HG03280 (cell line): ENCODE measurements at regions not wholly inside any gene's neighbourhood (a gene's known extent, or its start where the extent isn't known, plus 50 kb on each side); places are given as distances from the start of the nearest gene placed in this dataset.

Experiments
- ATAC-seq: cut with Tn5 transposase; IDR thresholded peaks from one replicate; pipeline ENCODE4 v1.9.1; 2021; ENCODE audit warnings: mild to moderate bottlenecking, moderate library complexity; ENCODE audit not compliant: unreplicated experiment

GRCh38 chr4:56243107-56243506 is 144.2 kb downstream of the AASDH start:
- no peak for ATAC-seq

DNA sequence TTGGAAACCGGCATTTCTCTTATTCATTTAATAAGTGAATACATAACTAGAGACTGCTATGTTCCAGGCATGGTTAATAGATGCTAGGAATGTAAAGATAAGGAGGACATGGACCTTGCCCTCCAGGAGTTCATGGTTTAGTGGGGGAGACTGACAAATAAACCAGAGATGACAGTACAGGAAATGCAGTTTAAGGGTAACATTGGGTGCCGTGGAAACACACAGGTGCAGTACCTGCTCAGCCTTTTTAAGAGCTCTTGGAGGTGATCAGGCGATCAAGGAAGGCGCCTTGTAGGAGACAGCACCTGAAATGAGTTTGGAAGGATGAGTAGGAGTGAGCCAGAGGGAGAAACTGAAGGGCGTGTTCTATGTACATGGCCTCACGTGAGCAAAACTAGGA is 145.8 kb downstream of the AASDH start:
- ATAC-seq: no peak

DNA sequence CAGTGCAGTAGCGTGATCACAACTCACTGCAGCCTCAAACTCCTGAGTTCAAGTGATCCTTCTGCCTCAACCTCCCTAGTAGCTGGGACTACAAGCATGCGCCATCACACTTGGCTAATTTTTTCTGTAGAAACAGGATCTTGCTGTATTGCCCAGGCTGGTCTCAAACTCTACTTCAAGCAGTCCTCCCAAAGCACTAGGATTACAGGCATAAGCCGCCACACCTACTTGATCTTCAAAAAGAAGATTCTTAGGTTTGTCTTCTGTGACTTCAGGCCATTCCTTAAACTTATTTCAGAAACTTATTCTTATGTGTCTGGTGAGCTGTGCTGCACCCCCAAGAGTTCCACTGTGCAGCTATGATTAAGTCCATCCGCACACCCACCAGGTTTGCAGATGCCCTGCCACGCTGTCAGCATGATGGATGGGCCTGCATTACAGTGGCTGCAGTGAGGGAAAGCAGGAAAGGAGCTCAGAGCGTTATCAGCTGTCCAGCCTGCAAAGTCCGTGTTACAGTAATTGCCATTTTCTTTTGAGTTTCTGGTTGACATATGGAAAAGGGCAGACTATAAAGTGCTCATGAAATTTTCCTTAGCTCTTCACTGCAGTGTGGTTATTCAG is 146.6 kb downstream of the AASDH start:
- no peak for ATAC-seq

DNA sequence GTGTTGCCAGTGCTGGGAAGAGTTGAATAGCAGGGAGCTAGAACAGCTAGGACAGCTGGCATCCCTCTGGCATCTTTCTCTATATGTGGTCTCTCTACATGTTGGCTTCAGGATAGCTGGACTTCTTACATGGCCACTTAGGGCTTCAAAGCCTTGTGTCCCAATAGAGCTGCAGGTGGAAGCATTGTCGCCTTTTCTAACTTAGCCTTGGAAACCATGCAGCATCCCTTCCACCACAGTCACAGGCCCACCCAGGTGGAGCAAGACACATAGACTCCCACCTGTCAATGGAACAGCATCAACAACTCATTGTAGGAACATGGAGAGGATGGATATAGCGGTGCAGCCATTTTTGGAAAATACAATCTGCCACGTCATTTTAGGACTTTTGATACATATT is 149.0 kb downstream of the AASDH start:
- no peak for ATAC-seq

DNA sequence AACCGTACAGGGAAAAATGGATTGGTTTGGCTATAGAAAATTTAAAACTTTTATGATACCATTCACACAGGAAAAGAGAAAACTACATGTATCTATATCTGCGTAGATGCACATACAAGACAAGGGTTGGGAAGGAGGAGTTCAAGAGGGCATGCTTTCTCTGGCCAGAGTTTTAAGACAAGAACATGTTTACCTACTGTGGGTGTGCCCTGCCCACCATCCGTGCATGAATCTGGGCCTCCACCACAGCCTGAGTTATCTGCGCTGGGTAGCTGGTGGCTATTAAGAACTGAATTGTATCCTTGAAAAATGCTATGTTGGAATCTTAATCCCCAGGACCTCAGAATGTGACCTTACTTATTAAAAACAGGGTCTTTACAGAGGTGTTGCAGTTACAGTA is 151.6 kb downstream of the AASDH start:
- ATAC-seq: no peak

DNA sequence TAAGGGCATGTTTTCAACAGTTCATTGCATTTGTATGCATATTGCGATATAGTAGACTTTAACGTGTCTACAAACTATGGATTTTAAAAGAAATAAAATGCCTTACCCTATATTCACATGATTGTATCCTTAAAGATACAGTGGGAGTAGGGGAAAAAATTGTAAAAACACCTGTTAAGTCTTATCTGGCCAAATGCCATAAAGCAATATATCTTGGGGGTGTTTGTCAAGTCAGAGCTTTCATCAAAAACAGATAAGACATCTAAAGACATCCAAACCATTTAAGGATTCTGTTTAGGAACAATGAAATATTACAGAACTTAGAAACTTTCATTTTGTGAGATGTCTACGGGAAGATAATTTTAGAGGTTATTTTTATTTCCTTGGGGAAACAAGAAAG is 152.3 kb downstream of the AASDH start:
- no peak for ATAC-seq

- no peak for ATAC-seq
These were observed 153.2 kb downstream of the AASDH start for GRCh38 chr4:56234098-56234497.

DNA sequence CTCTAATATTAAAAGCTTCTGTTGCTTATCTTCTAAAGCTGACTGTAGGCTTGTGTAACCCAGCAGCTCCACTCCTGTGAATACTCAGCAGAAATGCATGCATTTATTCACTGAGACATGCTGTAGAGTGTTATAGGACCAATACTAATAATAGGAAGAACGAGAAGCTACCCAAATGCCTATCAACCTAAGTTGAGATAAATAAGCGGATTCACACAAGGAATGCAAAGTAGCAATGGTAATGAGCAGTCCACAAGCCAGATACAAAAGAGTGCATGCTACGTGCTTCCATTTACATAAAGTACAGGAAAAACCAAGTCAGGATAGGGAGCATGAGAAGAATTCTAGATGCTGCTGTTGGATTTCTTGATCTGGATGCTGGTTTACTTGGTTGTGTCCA is 155.9 kb downstream of the AASDH start:
- no peak for ATAC-seq

GRCh38 chr4:56229947-56230346 is 157.3 kb downstream of the AASDH start:
- ATAC-seq: no peak

- ATAC-seq: no peak
These were observed 159.9 kb downstream of the AASDH start for GRCh38 chr4:56227301-56227835.

DNA sequence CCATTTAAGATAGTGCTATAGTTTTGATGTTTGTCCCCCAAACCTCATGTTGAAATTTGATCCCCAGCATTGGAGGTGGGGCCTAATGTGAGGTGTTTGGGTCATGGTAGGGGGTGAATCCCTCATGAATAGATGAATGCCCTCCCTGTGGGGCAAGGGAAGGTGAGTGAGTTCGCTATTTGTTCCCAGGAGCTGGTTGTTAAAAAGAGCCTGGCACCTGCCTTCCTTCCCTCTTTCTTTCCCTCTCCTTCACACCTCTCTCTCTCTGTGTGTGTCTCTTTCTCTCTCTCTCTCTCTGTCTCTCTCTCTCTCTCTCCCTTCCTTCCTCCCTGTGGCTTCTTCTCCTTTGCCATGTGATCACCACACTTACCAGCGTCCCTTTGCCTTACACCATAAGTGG is 160.7 kb downstream of the AASDH start:
- ATAC-seq: no peak

- no peak for ATAC-seq
These were observed 162.7 kb downstream of the AASDH start for GRCh38 chr4:56224641-56225040.

DNA sequence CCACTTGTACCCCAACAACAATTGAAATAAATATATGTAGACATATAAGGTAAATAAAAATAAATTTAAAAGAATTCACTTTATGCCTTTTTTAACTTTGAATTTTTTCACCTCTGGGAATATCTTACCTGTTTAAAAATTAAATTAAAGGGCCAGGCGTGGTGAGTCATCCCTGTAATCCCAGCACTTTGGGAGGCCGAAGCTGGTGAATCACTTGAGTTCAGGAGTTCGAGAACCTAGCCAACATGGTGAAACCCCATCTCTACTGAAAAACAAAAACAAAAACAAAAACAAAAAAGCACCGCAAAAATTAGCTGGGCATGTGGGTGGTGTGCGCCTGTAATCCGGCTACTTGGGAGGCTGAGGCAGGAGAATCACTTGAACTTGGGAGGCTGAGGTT is 164.8 kb downstream of the AASDH start:
- no peak for ATAC-seq

GRCh38 chr4:56220261-56220660 is 167.0 kb downstream of the AASDH start:
- ATAC-seq: no peak

DNA sequence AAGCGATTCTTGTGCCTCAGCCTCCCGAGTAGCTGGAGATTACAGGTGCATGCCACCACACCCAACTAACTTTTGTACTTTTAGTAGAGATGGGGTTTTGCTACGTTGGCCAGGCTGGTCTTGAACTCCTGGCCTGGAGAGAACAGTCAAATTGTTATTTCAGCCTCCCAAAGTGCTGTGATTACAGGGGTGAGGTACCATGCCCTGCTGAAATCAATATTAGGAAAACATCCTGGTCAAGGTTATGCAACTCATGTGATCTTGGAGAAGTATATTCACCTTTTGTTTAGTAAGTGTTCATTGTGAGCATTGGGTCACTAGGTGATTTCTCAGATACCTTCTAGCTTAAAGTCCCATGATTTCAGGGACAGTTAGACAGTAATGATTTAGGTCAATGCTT is 167.8 kb downstream of the AASDH start:
- no peak for ATAC-seq

- ATAC-seq: no peak
These were observed 168.9 kb downstream of the AASDH start for GRCh38 chr4:56218230-56218895.

DNA sequence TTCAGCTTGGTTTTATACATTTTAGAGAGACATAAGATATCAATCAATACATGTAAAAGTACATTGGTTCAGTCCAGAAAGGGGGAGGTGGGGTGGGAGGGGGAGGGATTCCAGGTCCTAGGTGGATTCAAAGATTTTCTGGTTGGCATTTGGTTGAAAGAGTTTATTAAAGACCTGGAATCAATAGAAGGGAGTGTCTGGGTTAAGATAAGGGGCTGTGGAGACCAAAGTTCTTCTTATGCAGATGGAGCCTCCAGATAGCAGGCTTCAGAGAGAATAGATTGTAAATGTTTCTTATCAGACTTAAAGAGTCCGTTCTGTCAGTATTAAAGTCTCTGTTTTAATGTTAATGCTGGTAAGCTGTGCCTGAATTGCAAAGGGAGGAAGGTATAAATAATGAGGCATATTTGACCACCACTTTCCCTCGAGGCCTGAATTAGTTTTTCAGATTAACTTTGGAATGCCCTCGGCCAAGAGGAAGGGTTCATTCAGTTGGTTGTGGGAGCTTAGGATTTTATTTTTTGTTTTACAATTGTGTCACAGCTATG is 169.9 kb downstream of the AASDH start:
- ATAC-seq: no peak

DNA sequence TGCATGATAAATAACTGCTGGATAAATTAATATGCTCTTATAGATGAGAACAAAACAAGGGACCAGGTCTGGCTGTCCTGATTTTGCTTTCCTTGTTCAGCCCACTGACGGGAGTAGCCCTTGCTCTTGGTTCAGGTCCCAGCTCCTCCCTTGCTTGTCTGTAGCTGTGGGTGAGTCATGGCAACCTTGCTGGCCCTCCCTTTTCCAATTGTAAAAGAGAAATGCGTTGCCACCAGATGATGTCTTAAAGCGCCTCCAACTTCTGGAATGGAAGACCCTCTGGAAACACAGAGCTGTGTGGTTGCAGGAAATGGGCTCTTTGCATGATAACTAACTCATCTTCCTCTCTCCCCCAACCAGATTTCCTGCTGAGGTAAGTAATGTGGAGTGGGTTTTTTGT is 171.4 kb downstream of the AASDH start:
- ATAC-seq: no peak

DNA sequence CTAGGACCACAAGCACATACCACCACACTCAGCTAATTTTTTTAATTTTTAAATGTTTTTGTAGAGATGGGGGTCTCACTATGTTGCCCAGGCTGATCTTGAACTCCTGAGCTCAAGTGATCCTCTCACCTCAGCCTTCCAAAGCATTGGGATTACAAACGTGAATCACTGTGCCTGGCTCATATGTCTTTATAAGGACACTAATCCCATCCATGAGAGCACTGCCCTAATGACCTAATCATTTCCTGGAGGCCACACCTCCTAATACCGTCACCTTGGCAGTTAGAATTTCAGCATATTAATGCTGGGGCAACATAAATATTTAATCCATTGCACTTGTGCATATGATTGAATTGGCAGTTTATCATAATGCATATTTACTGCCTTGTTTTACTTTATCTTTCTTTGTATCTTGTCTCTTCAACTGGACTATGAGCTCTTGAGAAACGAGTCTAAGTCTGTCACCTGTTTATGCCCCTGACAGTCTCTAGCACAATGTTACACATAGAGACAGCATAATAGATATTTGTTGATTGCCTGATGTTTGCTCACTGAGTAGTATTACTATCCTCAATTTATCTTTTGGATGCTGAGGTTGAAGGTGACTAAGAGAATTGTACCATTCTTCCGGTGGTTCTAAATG is 172.0 kb downstream of the AASDH start:
- ATAC-seq: no peak

GRCh38 chr4:56213543-56213942 is 173.7 kb downstream of the AASDH start:
- ATAC-seq: no peak

DNA sequence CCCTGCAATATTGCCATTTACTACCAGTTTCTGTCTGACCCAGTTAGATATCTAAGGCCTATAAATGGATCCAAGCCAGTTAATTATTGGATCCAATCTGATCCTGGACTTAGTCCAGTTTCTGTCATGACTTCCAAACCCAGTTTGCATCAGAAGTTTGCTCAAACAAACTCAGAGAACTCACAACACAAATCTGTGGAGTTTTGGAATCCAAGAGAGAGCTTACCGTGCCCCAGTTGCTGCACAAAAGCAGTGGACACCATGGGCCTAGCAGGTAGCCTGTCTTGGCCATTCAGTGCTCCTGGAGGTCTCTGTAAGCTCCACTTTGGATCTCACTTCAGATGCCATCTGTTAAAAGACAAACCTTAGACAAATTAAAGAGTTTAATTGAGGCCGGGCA is 174.5 kb downstream of the AASDH start:
- no peak for ATAC-seq

GRCh38 chr4:56211202-56211601 is 176.1 kb downstream of the AASDH start:
- no peak for ATAC-seq
